IMR-90 (cell line): ENCODE measurements at regions not wholly inside any gene's neighbourhood (a gene's known extent, or its start where the extent isn't known, plus 50 kb on each side); places are given as distances from the start of the nearest gene placed in this dataset.

ENCODE experiments used
- ATAC-seq: fragments of 200-7000 bp; cut with Tn5 transposase; 2 replicates; pipeline ENCODE4 v1.9.1; 2020; ENCODE audit warnings: low read depth, mild to moderate bottlenecking, moderate library complexity
- BruUV-seq: library from RNA; stranded (reverse); fragments of 400-500 nt; replicated peaks from 2 replicates; lab custom pipeline; 2021; lab: Mats Ljungman, UMichigan
- CTCF ChIA-PET: fragments of 300-600 bp; formaldehyde crosslinking; extraction: SDS; loops from one replicate; lab custom pipeline; 2021; ENCODE audit warnings: antibody characterized with exemption; lab: Yijun Ruan, JAX
- POLR2A ChIA-PET: fragments of 300-600 bp; sonication (Branson Sonifier 250); formaldehyde crosslinking; loops from one replicate; lab custom pipeline; 2022; ENCODE audit warnings: antibody characterized with exemption; ENCODE audit not compliant: unreplicated experiment; lab: Charles Lee
- DNase-seq: peaks from one replicate; pipeline ENCODE4 v3.0.0; 2013
- H2AFZ ChIP-seq: replicated peaks from 2 replicates; pipeline ENCODE3; 2013; ENCODE audit warnings: low read length, mild to moderate bottlenecking; ENCODE audit not compliant: poor library complexity
- H2AK5ac ChIP-seq: 2 replicates; pipeline ENCODE4 v1.6.1; 2013; ENCODE audit warnings: low read depth, low read length, inconsistent platforms
- H2AK9ac ChIP-seq: replicated peaks from 2 replicates; pipeline ENCODE3; 2013; ENCODE audit warnings: mild to moderate bottlenecking, low read depth, low read length, moderate library complexity; ENCODE audit not compliant: poor library complexity
- H2BK120ac ChIP-seq: 2 replicates; pipeline ENCODE4 v1.6.1; 2013; ENCODE audit warnings: low read depth, low read length, inconsistent platforms
- H2BK15ac ChIP-seq: 3 replicates; pipeline ENCODE4 v1.6.1; 2013; ENCODE audit warnings: low read depth, low read length, inconsistent platforms
- H2BK20ac ChIP-seq: 2 replicates; pipeline ENCODE4 v1.6.1; 2013; ENCODE audit warnings: low read depth, mild to moderate bottlenecking, inconsistent platforms, low read length, moderate library complexity
- H2BK5ac ChIP-seq: 2 replicates; pipeline ENCODE4 v1.6.1; 2013; ENCODE audit warnings: mild to moderate bottlenecking, low read depth, low read length, inconsistent platforms; ENCODE audit not compliant: poor library complexity, severe bottlenecking
- H3K14ac ChIP-seq: replicated peaks from 2 replicates; pipeline ENCODE4 v1.6.1; 2013; ENCODE audit warnings: low read depth, low read length, inconsistent platforms
- H3K18ac ChIP-seq: 2 replicates; pipeline ENCODE4 v1.6.1; 2013; ENCODE audit warnings: low read depth, low read length, control low read depth
- H3K23ac ChIP-seq: 2 replicates; pipeline ENCODE4 v1.6.1; 2013; ENCODE audit warnings: low read depth, low read length, inconsistent platforms
- H3K27ac ChIP-seq: 2 replicates; pipeline ENCODE4 v1.5.1; 2013; ENCODE audit warnings: mild to moderate bottlenecking, control low read depth, low read length; ENCODE audit not compliant: insufficient read depth
- H3K27me3 ChIP-seq: 2 replicates; pipeline ENCODE4 v1.6.1; 2013; ENCODE audit warnings: low read length; ENCODE audit not compliant: control insufficient read depth, insufficient read depth
- H3K36me3 ChIP-seq: 2 replicates; pipeline ENCODE4 v1.6.1; 2013; ENCODE audit warnings: low read length, mixed read lengths; ENCODE audit not compliant: control insufficient read depth, insufficient read depth
- H3K4ac ChIP-seq: 2 replicates; pipeline ENCODE4 v1.6.1; 2013; ENCODE audit warnings: low read depth, low read length, inconsistent platforms
- H3K4me1 ChIP-seq: 2 replicates; pipeline ENCODE4 v1.6.1; 2013; ENCODE audit warnings: low read length, mixed read lengths; ENCODE audit not compliant: control insufficient read depth, insufficient read depth
- H3K4me2 ChIP-seq: 2 replicates; pipeline ENCODE4 v1.6.1; 2013; ENCODE audit warnings: low read depth, mild to moderate bottlenecking, control low read depth, low read length, moderate library complexity
- H3K4me3 ChIP-seq: 2 replicates; pipeline ENCODE4 v1.5.1; 2013; ENCODE audit warnings: low read depth, mild to moderate bottlenecking, control low read depth, low read length, moderate library complexity; ENCODE audit not compliant: insufficient read depth
- H3K56ac ChIP-seq: 2 replicates; pipeline ENCODE4 v1.6.1; 2013; ENCODE audit warnings: low read length, inconsistent platforms; ENCODE audit not compliant: insufficient read depth; ENCODE audit errors: extremely low read depth
- H3K79me1 ChIP-seq, 2 experiments: 2 replicates each; pipeline ENCODE4 v1.6.1; 2013; ENCODE audit warnings: low read length in 2 of 2, inconsistent platforms in 1 of 2, low read depth in 1 of 2
- H3K9ac ChIP-seq: 2 replicates; pipeline ENCODE4 v1.6.1; 2013; ENCODE audit warnings: low read depth, low read length, control low read depth
- H3K9me1 ChIP-seq: 2 replicates; pipeline ENCODE4 v1.6.1; 2013; ENCODE audit warnings: low read length, inconsistent platforms; ENCODE audit not compliant: insufficient read depth
- H3K9me3 ChIP-seq: 2 replicates; pipeline ENCODE4 v1.6.1; 2013; ENCODE audit warnings: low read length; ENCODE audit not compliant: control insufficient read depth, insufficient read depth
- H4K20me1 ChIP-seq: 2 replicates; pipeline ENCODE4 v1.6.1; 2013; ENCODE audit warnings: low read length, inconsistent platforms; ENCODE audit not compliant: insufficient read depth
- H4K5ac ChIP-seq: 2 replicates; pipeline ENCODE4 v1.6.1; 2013; ENCODE audit warnings: mild to moderate bottlenecking, low read depth, low read length, control low read depth
- H4K8ac ChIP-seq, 2 experiments: 2 replicates each; pipeline ENCODE4 v1.6.1; 2013; ENCODE audit warnings: low read depth in 2 of 2, low read length in 2 of 2, control low read depth in 1 of 2, inconsistent platforms in 1 of 2
- H4K91ac ChIP-seq: 2 replicates; pipeline ENCODE4 v1.6.1; 2013; ENCODE audit warnings: low read depth, low read length, inconsistent platforms; ENCODE audit not compliant: insufficient read depth
- BHLHE40 ChIP-seq: fragments of 150-350 bp; IDR thresholded peaks from 2 replicates; pipeline ENCODE4 v1.6.1; 2016; ENCODE audit warnings: mild to moderate bottlenecking, low read depth, low read length
- CEBPB ChIP-seq: IDR thresholded peaks from 2 replicates; pipeline ENCODE4 v1.6.1; 2012; ENCODE audit warnings: low read depth, low read length, improper control_type of control experiment
- CHD1 ChIP-seq: IDR thresholded peaks from 2 replicates; pipeline ENCODE4 v1.6.1; 2012; ENCODE audit warnings: low read depth, low read length, improper control_type of control experiment
- ELK1 ChIP-seq: fragments of 150-350 bp; IDR thresholded peaks from 2 replicates; pipeline ENCODE4 v1.6.1; 2016; ENCODE audit warnings: low read depth, mild to moderate bottlenecking, low read length, moderate library complexity, borderline replicate concordance
- MAFK ChIP-seq: IDR thresholded peaks from 2 replicates; pipeline ENCODE4 v1.6.1; 2012; ENCODE audit warnings: low read depth, low read length, improper control_type of control experiment
- MXI1 ChIP-seq: IDR thresholded peaks from 2 replicates; pipeline ENCODE4 v1.6.1; 2012; ENCODE audit warnings: low read depth, mild to moderate bottlenecking, low read length, moderate library complexity, borderline replicate concordance
- RAD21 ChIP-seq: IDR thresholded peaks from 2 replicates; pipeline ENCODE4 v1.6.1; 2012; ENCODE audit warnings: low read length, improper control_type of control experiment
- dilution Hi-C: fragments of 300-500 bp; cut with HindIII; formaldehyde crosslinking; loops from one replicate; pipeline ENCODE4 v1.14.3; 2018; ENCODE audit warnings: low sequenced_read_pairs; ENCODE audit not compliant: unreplicated experiment
- in situ Hi-C: fragments of 300-500 bp; cut with MboI; formaldehyde crosslinking; loops from 3 replicates; pipeline ENCODE4 v1.14.3; 2019; ENCODE audit warnings: low sequenced_read_pairs, inconsistent platforms, mixed read lengths
- intact Hi-C: fragments of 100-400 bp; cut with micrococcal nuclease; formaldehyde crosslinking; loops from 2 replicates; pipeline ENCODE4 v1.10.0; 2022

- Histone ChIP-seq H3K4ac (no peak overlapping the region), H3K14ac (no peak overlapping the region), H3K27me3 (no peaks in the 10 kb centered on the region), H3K23ac (no peak overlapping the region), H3K79me1 (no peaks in the 10 kb centered on the region; a peak in 1 of 4 replicates), H3K27ac (no peak overlapping the region), H3K18ac (no peak overlapping the region), H3K36me3 (no peaks in the 10 kb centered on the region), H3K9ac (no peak overlapping the region), H4K8ac (no peak overlapping the region), H4K20me1 (no peaks in the 10 kb centered on the region), H3K9me3 (no peaks in the 10 kb centered on the region), H3K56ac (no peak overlapping the region), H2BK20ac (no peak overlapping the region), H2AK9ac (no peak overlapping the region), H4K5ac (no peak overlapping the region), H2BK5ac (no peak overlapping the region), H2AK5ac (no peak overlapping the region), H2BK120ac (no peak overlapping the region), H2AFZ (no peak overlapping the region), H3K9me1 (no peaks in the 10 kb centered on the region), H3K4me3 (no peak overlapping the region), H3K4me1 (peaks cover 2% of the 10 kb centered on the region; the same call in 1 of the 2 replicates), H2BK15ac (no peak overlapping the region), H3K4me2 (no peak overlapping the region), H4K91ac (no peak overlapping the region)
- intact Hi-C loops, result no loop called here
- no TSS peak for BruUV-seq
- dilution Hi-C loops, result no loop called here
- POLR2A ChIA-PET, result no interaction called here
- ATAC-seq, result no peak
- in situ Hi-C loops, result no loop called here
- CTCF ChIA-PET, result no interaction called here
- TF ChIP-seq RAD21 (no peak), ELK1 (no peak), MXI1 (no peak), MAFK (no peak), CEBPB (no peak), CHD1 (no peak), BHLHE40 (no peak)
- DNase-seq, result no peak
Observed at GRCh38 chr11:23058656-23059055, 198.4 kb upstream of the CCDC179 start.
